Activated CD4-positive, alpha-beta T cell treated with anti-CD3 and anti-CD28 coated beads, Interleukin-2, amount 10 ng/mL, durations not matched to agents 7 days and 5 days (primary cell): ENCODE measurements at regions not wholly inside any gene's neighbourhood (a gene's known extent, or its start where the extent isn't known, plus 50 kb on each side); places are given as distances from the start of the nearest gene placed in this dataset.

Experiments used
- CTCF ChIA-PET: fragments of 350-600 bp; sonication (Branson Sonifier 250); formaldehyde crosslinking; loops from one replicate; lab custom pipeline; 2021; ENCODE audit warnings: antibody characterized with exemption; lab: Charles Lee
- POLR2A ChIA-PET: fragments of 350-600 bp; sonication (Branson Sonifier 250); formaldehyde crosslinking; loops from one replicate; lab custom pipeline; 2021; ENCODE audit warnings: antibody characterized with exemption; lab: Charles Lee
- DNase-seq: peaks from one replicate; pipeline ENCODE4 v3.0.0-alpha.2; 2020
- H3K27ac Mint-ChIP-seq: one replicate; pipeline ENCODE4 v1.8.0; 2021; ENCODE audit warnings: mild to moderate bottlenecking, moderate library complexity, mixed read lengths
- H3K27me3 Mint-ChIP-seq: one replicate; pipeline ENCODE4 v1.8.0; 2021; ENCODE audit warnings: mixed read lengths
- H3K36me3 Mint-ChIP-seq: one replicate; pipeline ENCODE4 v1.8.0; 2021; ENCODE audit warnings: low read depth, mixed read lengths
- H3K4me1 Mint-ChIP-seq: one replicate; pipeline ENCODE4 v1.8.0; 2021; ENCODE audit warnings: mixed read lengths
- H3K4me3 Mint-ChIP-seq: one replicate; pipeline ENCODE4 v1.8.0; 2021; ENCODE audit warnings: mild to moderate bottlenecking, moderate library complexity, mixed read lengths
- H3K9me3 Mint-ChIP-seq: one replicate; pipeline ENCODE4 v1.8.0; 2021; ENCODE audit warnings: mixed read lengths

DNA sequence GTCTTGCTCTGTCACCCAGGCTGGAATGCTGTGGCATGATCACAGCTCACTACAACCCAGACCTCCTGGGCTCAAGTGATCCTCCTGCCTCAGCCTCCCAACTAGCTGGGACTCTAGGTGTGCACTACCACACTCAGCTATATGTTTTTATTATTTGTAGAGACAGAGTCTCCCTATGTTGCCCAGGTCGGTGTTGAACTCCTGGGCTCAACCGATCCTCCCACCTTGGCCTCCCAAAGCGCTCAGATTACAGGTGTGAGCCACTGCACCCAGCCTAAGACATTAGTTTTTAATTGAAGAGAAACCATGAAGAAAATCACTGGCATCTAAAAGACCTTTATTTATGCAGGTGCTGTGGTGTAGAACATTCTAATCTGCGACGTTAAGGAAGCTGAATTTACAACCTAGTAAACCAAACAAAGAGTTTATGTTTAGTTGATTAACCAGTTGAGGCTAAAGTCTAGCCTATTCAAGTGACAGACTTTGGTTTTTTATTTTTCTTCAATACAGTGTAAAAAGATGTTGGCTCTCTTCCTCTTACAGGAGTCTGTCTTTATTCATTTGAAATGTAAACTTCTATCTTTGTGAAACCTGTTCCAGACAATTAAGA, 52.5 kb upstream of the NBL1 start:
- Mint-ChIP-seq H3K36me3 (no peaks in the 10 kb centered on the region), H3K27me3 (peaks cover 12% of the 10 kb centered on the region), H3K9me3 (no peaks in the 10 kb centered on the region), H3K4me1 (peaks cover 8% of the 10 kb centered on the region), H3K27ac (no peak overlapping the region), H3K4me3 (no peak overlapping the region)
- POLR2A ChIA-PET = no interaction called here
- CTCF ChIA-PET = interaction anchor here (0.6 to 1.9 kb wide), 2 partner anchors 10 to 130 kb away, joined by 3 to 7 read pairs; no protein-coding TSS in a partner anchor
- DNase-seq = no peak

DNA sequence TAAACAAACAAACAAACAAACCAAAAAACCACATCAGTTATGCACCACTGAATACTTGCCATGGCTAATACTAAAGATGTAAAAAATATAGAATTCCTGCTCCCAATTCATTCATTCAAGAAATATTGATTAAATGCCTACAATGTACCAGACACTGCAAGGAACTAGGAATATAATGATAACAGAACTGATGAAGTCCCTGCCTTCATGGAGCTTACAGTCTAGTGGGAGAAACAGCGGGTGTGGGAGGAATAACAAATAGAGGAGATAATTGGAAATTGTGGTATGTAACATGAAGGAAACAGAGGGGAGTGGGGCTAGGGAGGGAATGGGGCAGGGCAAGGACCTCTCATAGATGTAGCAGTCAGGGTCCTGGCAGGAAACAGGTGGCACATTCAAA, 58.6 kb upstream of the NBL1 start:
- ChIA-PET POLR2A (no interaction called here), CTCF (interaction anchor here (1.2 to 1.5 kb wide), 2 partner anchors 98 to 242 kb away, joined by 4 read pairs; no protein-coding TSS in a partner anchor)
- Mint-ChIP-seq H3K36me3 (no peaks in the 10 kb centered on the region), H3K9me3 (no peaks in the 10 kb centered on the region), H3K27ac (no peak overlapping the region), H3K4me3 (no peak overlapping the region), H3K4me1 (peaks cover 12% of the 10 kb centered on the region), H3K27me3 (peaks cover 8% of the 10 kb centered on the region)
- no peak for DNase-seq

DNA sequence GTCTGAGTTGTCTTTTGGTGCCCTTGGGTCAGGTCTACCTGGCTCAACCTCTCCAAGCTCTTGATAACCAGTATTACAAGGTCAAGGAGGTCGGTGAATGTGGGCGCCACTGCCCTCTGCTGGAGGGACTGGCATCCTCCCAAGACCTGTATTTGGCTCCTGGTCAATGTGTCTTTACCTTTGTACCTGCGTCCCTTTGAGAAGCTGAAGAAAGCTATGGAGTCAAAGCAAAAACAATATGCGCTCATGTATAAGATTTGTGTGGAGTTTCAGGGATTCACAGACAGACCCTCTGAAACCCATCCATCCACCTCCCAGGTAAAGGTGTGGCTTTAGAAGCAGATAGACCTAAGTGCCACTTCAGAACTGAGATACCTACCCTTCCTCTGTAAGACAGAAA, 61.8 kb upstream of the NBL1 start:
- Mint-ChIP-seq H3K27me3 (peaks cover 4% of the 10 kb centered on the region), H3K4me3 (no peak overlapping the region), H3K27ac (no peak overlapping the region), H3K36me3 (no peaks in the 10 kb centered on the region), H3K4me1 (peaks cover 12% of the 10 kb centered on the region), H3K9me3 (no peaks in the 10 kb centered on the region)
- DNase-seq = peak; percentile 77
- POLR2A ChIA-PET = no interaction called here
- CTCF ChIA-PET = interaction anchor here (0.6 to 2.1 kb wide), 25 partner anchors 9 to 241 kb away, joined by 3 to 8 read pairs (median 3); no protein-coding TSS in a partner anchor

DNA sequence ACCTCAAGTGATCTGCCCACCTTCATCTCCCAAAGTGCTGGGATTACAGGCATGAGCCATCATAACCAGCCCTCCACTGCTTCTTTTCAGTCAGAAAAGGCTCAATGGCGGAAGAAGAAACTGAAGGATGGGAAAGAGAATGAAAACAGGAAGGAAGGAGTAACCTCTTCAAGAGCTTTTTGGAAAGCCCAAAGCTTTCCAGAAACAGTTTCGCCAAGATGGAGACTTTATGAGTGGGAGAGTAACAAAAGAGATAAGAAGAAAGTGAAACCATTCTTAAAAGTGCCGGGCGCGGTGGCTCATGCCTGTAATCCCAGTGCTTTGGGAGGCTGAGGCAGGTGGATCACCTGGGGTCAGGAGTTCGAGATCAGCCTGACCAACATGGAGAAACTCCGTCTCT, 62.7 kb upstream of the NBL1 start:
- Mint-ChIP-seq H3K27me3 (peaks cover 7% of the 10 kb centered on the region), H3K9me3 (no peaks in the 10 kb centered on the region), H3K27ac (no peak overlapping the region), H3K4me3 (no peak overlapping the region), H3K4me1 (peaks cover 12% of the 10 kb centered on the region), H3K36me3 (no peaks in the 10 kb centered on the region)
- ChIA-PET CTCF (interaction anchor here (0.9 to 2.1 kb wide), 9 partner anchors 10 to 240 kb away, joined by 3 to 8 read pairs (median 3); no protein-coding TSS in a partner anchor), POLR2A (no interaction called here)
- DNase-seq = no peak

GRCh38 chr1:19577561-19577960, 66.5 kb upstream of the NBL1 start:
- ChIA-PET POLR2A (no interaction called here), CTCF (no interaction called here)
- Mint-ChIP-seq H3K27ac (no peak overlapping the region), H3K36me3 (no peaks in the 10 kb centered on the region), H3K4me1 (peaks cover 12% of the 10 kb centered on the region), H3K27me3 (peaks cover 14% of the 10 kb centered on the region), H3K9me3 (no peaks in the 10 kb centered on the region), H3K4me3 (no peak overlapping the region)
- no peak for DNase-seq

GRCh38 chr1:19577036-19577435, 67.1 kb upstream of the NBL1 start:
- Mint-ChIP-seq H3K9me3 (no peaks in the 10 kb centered on the region), H3K27ac (no peak overlapping the region), H3K4me1 (peaks cover 6% of the 10 kb centered on the region), H3K4me3 (no peak overlapping the region), H3K36me3 (no peaks in the 10 kb centered on the region), H3K27me3 (peaks cover 14% of the 10 kb centered on the region)
- ChIA-PET POLR2A (no interaction called here), CTCF (interaction anchor here (0.8 kb wide), 1 partner anchor 10 kb away, joined by 3 read pairs; no protein-coding TSS in a partner anchor)
- no peak for DNase-seq

DNA sequence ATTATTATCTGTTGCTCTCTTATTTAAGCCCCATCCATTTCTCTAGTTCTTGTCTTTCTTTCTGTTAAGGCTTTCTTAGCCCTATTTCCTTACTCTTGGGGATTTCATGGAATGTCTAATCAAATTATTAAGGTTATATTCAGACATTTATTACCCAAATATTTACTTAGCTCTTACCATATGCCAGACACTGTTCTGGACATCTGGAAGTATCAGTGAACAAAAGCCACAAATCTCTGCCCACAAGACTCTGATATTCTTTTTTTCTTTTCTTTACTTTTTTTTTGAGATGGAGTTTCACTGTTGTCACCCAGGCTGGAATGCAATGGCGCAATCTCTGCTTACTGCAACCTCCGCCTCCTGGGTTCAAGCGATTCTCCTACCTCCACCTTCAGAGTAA, 74.3 kb upstream of the NBL1 start:
- ChIA-PET CTCF (no interaction called here), POLR2A (no interaction called here)
- no peak overlapping the region for H3K27ac Mint-ChIP-seq
- H3K4me1 Mint-ChIP-seq = no peaks in the 10 kb centered on the region
- peaks cover 11% of the 10 kb centered on the region for H3K27me3 Mint-ChIP-seq
- no peaks in the 10 kb centered on the region for H3K9me3 Mint-ChIP-seq
- H3K4me3 Mint-ChIP-seq = no peak overlapping the region
- no peak for DNase-seq
- no peaks in the 10 kb centered on the region for H3K36me3 Mint-ChIP-seq

GRCh38 chr1:19567041-19567440, 77.1 kb upstream of the NBL1 start:
- no peaks in the 10 kb centered on the region for H3K9me3 Mint-ChIP-seq
- H3K4me3 Mint-ChIP-seq = no peak overlapping the region
- POLR2A ChIA-PET = no interaction called here
- no peaks in the 10 kb centered on the region for H3K36me3 Mint-ChIP-seq
- no peak overlapping the region for H3K27ac Mint-ChIP-seq
- peaks cover 5% of the 10 kb centered on the region for H3K27me3 Mint-ChIP-seq
- DNase-seq = no peak
- CTCF ChIA-PET = interaction anchor here (0.6 to 1.2 kb wide), 2 partner anchors 10 to 30 kb away, joined by 3 read pairs; a partner anchor contains a TSS
- no peaks in the 10 kb centered on the region for H3K4me1 Mint-ChIP-seq

GRCh38 chr1:19564366-19564765, 79.0 kb upstream of the CAPZB start:
- no peaks in the 10 kb centered on the region for H3K9me3 Mint-ChIP-seq
- ChIA-PET POLR2A (no interaction called here), CTCF (interaction anchor here (1.5 kb wide), 1 partner anchor 9 kb away, joined by 5 read pairs; no protein-coding TSS in a partner anchor)
- H3K4me3 Mint-ChIP-seq = no peak overlapping the region
- H3K27ac Mint-ChIP-seq = no peak overlapping the region
- no peaks in the 10 kb centered on the region for H3K27me3 Mint-ChIP-seq
- H3K36me3 Mint-ChIP-seq = no peaks in the 10 kb centered on the region
- DNase-seq = no peak
- no peaks in the 10 kb centered on the region for H3K4me1 Mint-ChIP-seq

- DNase-seq = no peak
- Mint-ChIP-seq H3K4me3 (no peak overlapping the region), H3K27me3 (no peaks in the 10 kb centered on the region), H3K36me3 (no peaks in the 10 kb centered on the region), H3K4me1 (peaks cover 2% of the 10 kb centered on the region), H3K27ac (no peak overlapping the region), H3K9me3 (no peaks in the 10 kb centered on the region)
- POLR2A ChIA-PET = no interaction called here
- CTCF ChIA-PET = no interaction called here
Observed at GRCh38 chr1:19563324-19564097, 78.2 kb upstream of the CAPZB start.

- H3K9me3 Mint-ChIP-seq = no peaks in the 10 kb centered on the region
- H3K4me1 Mint-ChIP-seq = peaks cover 2% of the 10 kb centered on the region
- DNase-seq = no peak
- H3K36me3 Mint-ChIP-seq = no peaks in the 10 kb centered on the region
- H3K27me3 Mint-ChIP-seq = peaks cover 5% of the 10 kb centered on the region
- H3K27ac Mint-ChIP-seq = no peak overlapping the region
- CTCF ChIA-PET = no interaction called here
- H3K4me3 Mint-ChIP-seq = no peak overlapping the region
- POLR2A ChIA-PET = no interaction called here
Observed at GRCh38 chr1:19562847-19563246, 77.5 kb upstream of the CAPZB start.

DNA sequence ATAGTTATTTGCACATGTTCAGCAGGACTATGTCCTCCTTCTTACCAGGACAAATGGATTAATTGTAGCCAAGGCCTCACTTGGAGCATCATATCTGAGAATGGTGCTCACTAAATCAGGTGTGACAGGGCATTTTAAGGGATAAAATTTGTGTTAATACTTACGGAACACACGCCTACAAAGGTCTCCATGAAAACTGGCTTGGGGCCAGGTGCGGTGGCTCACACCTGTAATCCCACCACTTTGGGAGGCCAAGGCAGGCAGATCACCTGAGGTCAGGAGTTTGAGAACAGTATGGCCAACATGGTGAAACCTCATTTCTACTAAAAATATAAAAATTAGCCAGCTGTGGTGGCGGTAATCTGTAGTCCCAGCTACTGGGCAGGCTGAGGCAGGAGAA, 75.1 kb upstream of the CAPZB start:
- no peak overlapping the region for H3K27ac Mint-ChIP-seq
- no peak overlapping the region for H3K4me3 Mint-ChIP-seq
- no peaks in the 10 kb centered on the region for H3K36me3 Mint-ChIP-seq
- peaks cover 7% of the 10 kb centered on the region for H3K27me3 Mint-ChIP-seq
- H3K4me1 Mint-ChIP-seq = peaks cover 2% of the 10 kb centered on the region
- H3K9me3 Mint-ChIP-seq = no peaks in the 10 kb centered on the region
- POLR2A ChIA-PET = no interaction called here
- CTCF ChIA-PET = no interaction called here
- DNase-seq = no peak

- POLR2A ChIA-PET = no interaction called here
- Mint-ChIP-seq H3K4me3 (no peak overlapping the region), H3K9me3 (no peaks in the 10 kb centered on the region), H3K27ac (no peak overlapping the region), H3K27me3 (peaks cover 7% of the 10 kb centered on the region), H3K36me3 (no peaks in the 10 kb centered on the region), H3K4me1 (peaks cover 2% of the 10 kb centered on the region)
- CTCF ChIA-PET = no interaction called here
- no peak for DNase-seq
Observed at GRCh38 chr1:19559641-19560040, 74.3 kb upstream of the CAPZB start.
